Astrocyte (in vitro differentiated cells and primary cell): ENCODE measurements at regions not wholly inside any gene's neighbourhood (a gene's known extent, or its start where the extent isn't known, plus 50 kb on each side); places are given as distances from the start of the nearest gene placed in this dataset.

Experiments
- CTCF ChIP-seq: IDR thresholded peaks from 2 replicates; pipeline ENCODE4 v1.5.1; 2011; ENCODE audit warnings: low read depth, mild to moderate bottlenecking, inconsistent platforms, low read length, moderate library complexity; ENCODE audit not compliant: insufficient read depth
- EZH2 ChIP-seq: IDR thresholded peaks from 2 replicates; pipeline ENCODE4 v1.6.1; 2012; ENCODE audit warnings: mild to moderate bottlenecking, low read length, inconsistent platforms; ENCODE audit not compliant: insufficient read depth

DNA sequence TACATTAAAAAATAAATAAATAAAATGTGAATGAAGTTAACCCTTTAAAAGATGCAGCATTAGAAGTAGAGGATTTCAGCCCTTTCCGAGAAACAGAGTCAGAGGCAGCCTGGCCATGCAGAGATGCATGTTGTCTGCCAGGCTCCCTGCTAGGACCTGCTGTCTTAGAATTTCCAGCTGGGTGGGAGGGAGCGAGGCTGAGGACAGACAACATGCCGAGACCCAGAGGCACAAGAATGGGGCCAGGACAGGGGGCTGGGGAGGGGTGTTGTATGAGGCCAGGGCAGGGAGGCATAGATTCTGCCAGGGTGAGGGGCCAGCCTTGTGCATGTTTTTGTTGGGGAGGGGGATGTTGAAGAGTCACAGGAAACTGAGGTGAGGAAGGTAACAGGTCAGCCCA is 68.6 kb upstream of the NEURL1B start:
- no peak for TF ChIP-seq CTCF
- no peak for TF ChIP-seq EZH2
